ENCODE measurements at regions not wholly inside any gene's neighbourhood (a gene's known extent, or its start where the extent isn't known, plus 50 kb on each side); places are given as distances from the start of the nearest gene placed in this dataset.
A peak's percentile ranks its signal among the peaks of the same experiment; 100 is the strongest.

GRCh38 chr1:227397354-227397978, 79.2 kb upstream of the CDC42BPA start:
- CTCF ChIA-PET, result no interaction called here

DNA sequence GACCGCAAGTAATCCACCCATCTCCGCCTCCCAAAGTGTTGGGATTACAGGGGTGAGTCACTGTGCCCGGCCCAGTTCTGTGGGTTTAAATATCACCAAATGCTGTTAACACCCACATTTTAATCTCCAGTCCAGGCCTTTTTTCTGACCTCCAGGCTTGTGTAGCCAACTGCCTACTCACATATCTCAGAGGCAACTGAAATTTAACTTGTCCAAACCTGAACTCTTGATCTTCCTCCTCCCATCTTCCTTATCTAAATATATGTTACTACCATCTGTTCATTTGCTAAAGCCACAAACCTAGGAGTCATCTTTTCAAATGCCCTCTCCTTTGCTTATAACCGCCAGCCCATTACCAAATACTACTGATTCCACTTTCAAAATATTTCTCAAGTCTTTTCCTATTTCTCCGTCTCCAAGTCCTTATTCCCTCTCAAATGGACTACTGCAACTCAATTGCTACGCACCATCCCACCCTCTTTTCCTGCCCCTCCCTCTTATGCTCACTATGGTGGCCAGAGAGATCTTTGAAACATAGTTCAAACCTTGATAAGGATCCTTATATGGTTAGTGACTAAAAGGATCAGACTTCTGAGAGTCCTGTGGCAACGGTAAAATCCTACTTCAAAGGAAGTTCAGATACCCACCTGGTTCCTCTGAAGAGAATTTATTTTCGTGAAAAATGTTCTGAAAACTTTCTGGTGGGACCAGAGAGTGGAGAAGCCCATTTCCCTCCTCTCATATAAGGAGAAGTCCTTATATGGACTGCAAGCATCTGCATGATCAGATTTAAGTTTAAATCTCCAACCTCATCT, 78.5 kb upstream of the CDC42BPA start:
- no peak overlapping the region for H3K27ac ChIP-seq (ENCODE audit: extremely low read depth, low read depth, low read length)
- TF ChIP-seq EGR2 (tag by site-specific recombination; IDR thresholded peaks at IDR 0.05; ENCODE audit: low read depth) (peak; percentile 88), ZNF658 (tag by site-specific recombination; IDR thresholded peaks at IDR 0.05) (no peak), KLF1 (tag by site-specific recombination; IDR thresholded peaks at IDR 0.05) (0 out of 2 replicates have a peak, but pooled peaks have one; percentile 42), ZBTB17 (tag by site-specific recombination; IDR thresholded peaks at IDR 0.05) (peak; percentile 28; the same call in 1 of the 2 replicates), ZFHX2 (tag by site-specific recombination; conservative IDR thresholded peaks at IDR 0.05) (peak; percentile 73), ZNF335 (tag by site-specific recombination; conservative IDR thresholded peaks at IDR 0.05) (no peak)
- H3K4me1 ChIP-seq (ENCODE audit: control insufficient read depth, insufficient read depth, low read length), result no peaks in the 10 kb centered on the region
- CTCF ChIA-PET, result no interaction called here
- no peaks in the 10 kb centered on the region for H3K9me3 ChIP-seq (ENCODE audit: control insufficient read depth, insufficient read depth, low read depth, low read length)
- H3K36me3 ChIP-seq (ENCODE audit: control insufficient read depth in 2 of 2, insufficient read depth in 1 of 2, low read length in 2 of 2), result no peaks in the 10 kb centered on the region
- H3K4me3 ChIP-seq (ENCODE audit: low read depth, low read length), result no peak overlapping the region
- POLR2A ChIA-PET, result no interaction called here

More at GRCh38 chr1:227397354-227397978, 79.2 kb upstream of the CDC42BPA start:
- H3K4me1 ChIP-seq (ENCODE audit: control insufficient read depth, insufficient read depth, low read length), result no peaks in the 10 kb centered on the region
- POLR2A ChIA-PET, result no interaction called here
- H3K36me3 ChIP-seq (ENCODE audit: control insufficient read depth in 2 of 2, insufficient read depth in 1 of 2, low read length in 2 of 2), result no peaks in the 10 kb centered on the region
- no peak overlapping the region for H3K4me3 ChIP-seq (ENCODE audit: low read depth, low read length)
- no peak overlapping the region for H3K27ac ChIP-seq (ENCODE audit: extremely low read depth, low read depth, low read length)
- TF ChIP-seq ZNF664 (tag by site-specific recombination; IDR thresholded peaks at IDR 0.05) (peak; percentile 60; the same call in 1 of the 2 replicates), PRDM1 (tag by site-specific recombination; IDR thresholded peaks at IDR 0.05) (no peak)
- H3K9me3 ChIP-seq (ENCODE audit: control insufficient read depth, insufficient read depth, low read depth, low read length), result no peaks in the 10 kb centered on the region

DNA sequence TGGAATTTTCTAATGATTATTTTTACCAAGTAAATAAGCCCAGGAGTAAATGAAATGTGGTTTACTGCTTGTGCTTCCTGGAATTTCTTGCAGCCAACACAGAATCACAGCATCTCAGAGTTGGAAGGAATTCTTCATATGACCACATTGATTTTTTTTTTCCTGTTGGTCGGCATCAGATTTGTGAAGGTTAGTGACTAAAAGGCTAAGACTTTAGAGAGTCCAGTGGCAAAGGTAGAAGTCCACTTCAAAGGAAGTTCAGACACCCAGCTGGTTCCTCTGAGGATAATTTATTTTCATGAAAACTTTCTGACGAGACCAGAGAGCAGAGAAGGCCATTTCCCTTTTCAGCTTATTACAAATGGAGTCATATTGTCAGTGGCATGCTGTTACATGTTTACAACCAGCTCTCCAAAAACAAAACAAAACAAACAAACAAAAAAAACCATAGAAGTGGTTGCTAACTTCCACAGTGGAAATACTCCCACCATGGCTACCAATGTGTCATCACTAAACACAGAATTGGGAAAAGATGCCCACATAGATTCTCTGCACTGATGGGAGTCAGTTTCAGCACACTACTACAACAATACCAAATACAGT, 77.2 kb upstream of the CDC42BPA start:
- Histone ChIP-seq H3K4me1 (ENCODE audit: control insufficient read depth, insufficient read depth, low read length) (no peaks in the 10 kb centered on the region), H3K4me3 (ENCODE audit: low read depth, low read length) (no peak overlapping the region), H3K9me3 (ENCODE audit: control insufficient read depth, insufficient read depth, low read depth, low read length) (no peaks in the 10 kb centered on the region), H3K36me3 (ENCODE audit: control insufficient read depth in 2 of 2, insufficient read depth in 1 of 2, low read length in 2 of 2) (no peaks in the 10 kb centered on the region), H3K27ac (ENCODE audit: extremely low read depth, low read depth, low read length) (no peak overlapping the region)
- ChIA-PET POLR2A (no interaction called here), CTCF (interaction anchor here (0.6 kb wide), 1 partner anchor 82 kb away, joined by 4 read pairs; no protein-coding TSS in a partner anchor)
- TF ChIP-seq IKZF3 (tag by site-specific recombination; IDR thresholded peaks at IDR 0.05) (no peak), ZNF311 (tag by site-specific recombination; IDR thresholded peaks at IDR 0.05; ENCODE audit: borderline replicate concordance) (no peak), ZNF426 (tag by site-specific recombination; IDR thresholded peaks at IDR 0.05) (no peak), ZNF76 (tag by site-specific recombination; IDR thresholded peaks at IDR 0.05; ENCODE audit: borderline replicate concordance, low read depth) (no peak), ZNF184 (tag by site-specific recombination; IDR thresholded peaks at IDR 0.05) (no peak), AEBP2 (tag by site-specific recombination; IDR thresholded peaks at IDR 0.05; ENCODE audit: borderline replicate concordance) (no peak), ZNF302 (tag by site-specific recombination; IDR thresholded peaks at IDR 0.05; ENCODE audit: low read depth) (no peak), KLF10 (tag by site-specific recombination; IDR thresholded peaks at IDR 0.05) (no peak), ZNF239 (tag by site-specific recombination; IDR thresholded peaks at IDR 0.05) (no peak), ZNF776 (tag by site-specific recombination; IDR thresholded peaks at IDR 0.05; ENCODE audit: borderline replicate concordance) (no peak), RBAK (tag by site-specific recombination; IDR thresholded peaks at IDR 0.05) (no peak), MEIS1 (CRISPR knock-in tag; IDR thresholded peaks at IDR 0.05; ENCODE audit: borderline replicate concordance) (no peak), ZNF24 (tag by site-specific recombination; IDR thresholded peaks at IDR 0.05) (no peak), ZNF175 (tag by site-specific recombination; IDR thresholded peaks at IDR 0.05) (no peak), GLI2 (tag by site-specific recombination; IDR thresholded peaks at IDR 0.05; ENCODE audit: borderline replicate concordance, low read depth) (no peak), ZNF544 (tag by site-specific recombination; IDR thresholded peaks at IDR 0.05) (no peak)
- TF ChIP-seq, protein P1, sequence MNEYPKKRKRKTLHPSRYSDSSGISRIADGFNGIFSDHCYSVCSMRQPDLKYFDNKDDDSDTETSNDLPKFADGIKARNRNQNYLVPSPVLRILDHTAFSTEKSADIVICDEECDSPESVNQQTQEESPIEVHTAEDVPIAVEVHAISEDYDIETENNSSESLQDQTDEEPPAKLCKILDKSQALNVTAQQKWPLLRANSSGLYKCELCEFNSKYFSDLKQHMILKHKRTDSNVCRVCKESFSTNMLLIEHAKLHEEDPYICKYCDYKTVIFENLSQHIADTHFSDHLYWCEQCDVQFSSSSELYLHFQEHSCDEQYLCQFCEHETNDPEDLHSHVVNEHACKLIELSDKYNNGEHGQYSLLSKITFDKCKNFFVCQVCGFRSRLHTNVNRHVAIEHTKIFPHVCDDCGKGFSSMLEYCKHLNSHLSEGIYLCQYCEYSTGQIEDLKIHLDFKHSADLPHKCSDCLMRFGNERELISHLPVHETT (tag by site-specific recombination; IDR thresholded peaks at IDR 0.05), result no peak
- TF ChIP-seq, protein P2, sequence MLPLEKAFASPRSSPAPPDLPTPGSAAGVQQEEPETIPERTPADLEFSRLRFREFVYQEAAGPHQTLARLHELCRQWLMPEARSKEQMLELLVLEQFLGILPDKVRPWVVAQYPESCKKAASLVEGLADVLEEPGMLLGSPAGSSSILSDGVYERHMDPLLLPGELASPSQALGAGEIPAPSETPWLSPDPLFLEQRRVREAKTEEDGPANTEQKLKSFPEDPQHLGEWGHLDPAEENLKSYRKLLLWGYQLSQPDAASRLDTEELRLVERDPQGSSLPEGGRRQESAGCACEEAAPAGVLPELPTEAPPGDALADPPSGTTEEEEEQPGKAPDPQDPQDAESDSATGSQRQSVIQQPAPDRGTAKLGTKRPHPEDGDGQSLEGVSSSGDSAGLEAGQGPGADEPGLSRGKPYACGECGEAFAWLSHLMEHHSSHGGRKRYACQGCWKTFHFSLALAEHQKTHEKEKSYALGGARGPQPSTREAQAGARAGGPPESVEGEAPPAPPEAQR (tag by site-specific recombination; IDR thresholded peaks at IDR 0.05), result no peak
